ENCODE measurements at regions not wholly inside any gene's neighbourhood (a gene's known extent, or its start where the extent isn't known, plus 50 kb on each side); places are given as distances from the start of the nearest gene placed in this dataset.

GRCh38 chr18:24985586-24985985, 366.4 kb downstream of the ZNF521 start (continued):
- TF ChIP-seq JUN (IDR thresholded peaks at IDR 0.05), result no peak

- no peak overlapping the region for H3K4me3 ChIP-seq
- no peak overlapping the region for H3K4me2 ChIP-seq
- H3K4me1 ChIP-seq, result no peaks in the 10 kb centered on the region
- 9% methylated on average over 6 of the region's 6 CpGs for WGBS (ENCODE audit: missing lambda C conversion rate)
- POLR2A ChIA-PET, result no interaction called here
- no peaks in the 10 kb centered on the region for H3K9me3 ChIP-seq
- FAIRE-seq (no peak), DNase-seq (ENCODE audit: low read depth in 1 of 2, low spot score in 1 of 2) (no peak), ATAC-seq (no peak)
- TF ChIP-seq HOXB13 (CRISPR knock-in tag; IDR thresholded peaks at IDR 0.05; ENCODE audit: low read depth), result no peak
- TF ChIP-seq EP300 (IDR thresholded peaks at IDR 0.05), result no peak
- no peak for TF ChIP-seq RCOR1 (IDR thresholded peaks at IDR 0.05; ENCODE audit: low read depth, low read length)
- TF ChIP-seq MAX (IDR thresholded peaks at IDR 0.05), result no peak
- no peak for TF ChIP-seq SMC3 (IDR thresholded peaks at IDR 0.05)
- TF ChIP-seq ZC3H11A (IDR thresholded peaks at IDR 0.05), result no peak
- no peak for TF ChIP-seq MAFK (IDR thresholded peaks at IDR 0.05; ENCODE audit: partially characterized antibody)
- no peak for TF ChIP-seq FOXS1 (CRISPR knock-in tag; IDR thresholded peaks at IDR 0.05)
- no peak for TF ChIP-seq EHMT2 (IDR thresholded peaks at IDR 0.05; ENCODE audit: low read depth)
- no peak for TF ChIP-seq KDM5A (IDR thresholded peaks at IDR 0.05)
- no peak for TF ChIP-seq POLR2AphosphoS2 (conservative IDR thresholded peaks at IDR 0.05; ENCODE audit: low read length)
- TF ChIP-seq RFX5 (IDR thresholded peaks at IDR 0.05), result no peak
- no peak for TF ChIP-seq CTCF (IDR thresholded peaks at IDR 0.05)
- TF ChIP-seq HMGXB4 (CRISPR knock-in tag; IDR thresholded peaks at IDR 0.05; ENCODE audit: borderline replicate concordance), result no peak
- TF ChIP-seq RNF2 (IDR thresholded peaks at IDR 0.05; ENCODE audit: borderline replicate concordance, low read depth), result no peak
- TF ChIP-seq NR3C1 (IDR thresholded peaks at IDR 0.05), result no peak
- CTCF ChIA-PET, result interaction anchor here (0.7 to 1.1 kb wide), 2 partner anchors 13 to 18 kb away, joined by 3 read pairs; no protein-coding TSS in a partner anchor
- no peak overlapping the region for H3K27ac ChIP-seq
These were observed 365.2 kb downstream of the ZNF521 start for GRCh38 chr18:24986666-24987302.

GRCh38 chr18:24987303-24988252, 364.4 kb downstream of the ZNF521 start:
- no peak overlapping the region for H3K4me3 ChIP-seq
- no peak overlapping the region for H3K27ac ChIP-seq
- DNase-seq (ENCODE audit: low read depth in 1 of 2, low spot score in 1 of 2) (no peak), FAIRE-seq (no peak), ATAC-seq (no peak)
- no peak for TF ChIP-seq ATOH8 (CRISPR knock-in tag; IDR thresholded peaks at IDR 0.05; ENCODE audit: low read depth)
- H3K4me1 ChIP-seq, result no peaks in the 10 kb centered on the region
- WGBS (ENCODE audit: missing lambda C conversion rate), result 43% methylated on average over 9 of the region's 9 CpGs
- POLR2A ChIA-PET, result no interaction called here
- CTCF ChIA-PET, result interaction anchor here (1.1 kb wide), 1 partner anchor 19 kb away, joined by 3 read pairs; no protein-coding TSS in a partner anchor
- H3K9me3 ChIP-seq, result no peaks in the 10 kb centered on the region
- H3K4me2 ChIP-seq, result no peak overlapping the region

All from A549 (cell line).